ELR (cell line): ENCODE measurements at regions not wholly inside any gene's neighbourhood (a gene's known extent, or its start where the extent isn't known, plus 50 kb on each side); places are given as distances from the start of the nearest gene placed in this dataset.

Source experiments
- DNase-seq: peaks from one replicate; pipeline ENCODE4 v3.0.0-alpha.2; 2015; ENCODE audit warnings: low read depth

GRCh38 chr12:15272376-15272775, 49.9 kb upstream of the PTPRO start:
- DNase-seq, result peak; percentile 9
